T-helper 2 cell (primary cell): ENCODE measurements at regions not wholly inside any gene's neighbourhood (a gene's known extent, or its start where the extent isn't known, plus 50 kb on each side); places are given as distances from the start of the nearest gene placed in this dataset.
"Not testable (repeated sequence)": the region's sequence is repeated elsewhere in the genome, so short reads cannot be mapped to it uniquely, and the experiment has no call there.

Source experiments
- DNase-seq, 5 experiments: peaks; one replicate each; pipeline versions ENCODE4 v3.0.0 to v3.0.0-alpha.2; 2012 to 2022

- DNase-seq = no peak
These were observed 293.1 kb upstream of the LYPLAL1 start for GRCh38 chr1:218880484-218881060.

GRCh38 chr1:218882454-218882853, 291.2 kb upstream of the LYPLAL1 start:
- DNase-seq = no peak

GRCh38 chr1:218886101-218886871, 287.4 kb upstream of the LYPLAL1 start:
- DNase-seq = no peak

- DNase-seq = no peak
These were observed 286.3 kb upstream of the LYPLAL1 start for GRCh38 chr1:218887141-218887925.

- DNase-seq = no peak
These were observed 283.2 kb upstream of the LYPLAL1 start for GRCh38 chr1:218890451-218890850.

GRCh38 chr1:218891577-218891976, 282.1 kb upstream of the LYPLAL1 start:
- no peak for DNase-seq

- DNase-seq = no peak
These were observed 278.6 kb upstream of the LYPLAL1 start for GRCh38 chr1:218895064-218895587.

GRCh38 chr1:218896202-218896601, 277.5 kb upstream of the LYPLAL1 start:
- no peak for DNase-seq

GRCh38 chr1:218898921-218899320, 274.8 kb upstream of the LYPLAL1 start:
- no peak for DNase-seq

- no peak for DNase-seq
These were observed 273.1 kb upstream of the LYPLAL1 start for GRCh38 chr1:218900615-218901014.

- no peak for DNase-seq
These were observed 269.3 kb upstream of the LYPLAL1 start for GRCh38 chr1:218904416-218904815.

- DNase-seq = no peak
These were observed 257.0 kb upstream of the LYPLAL1 start for GRCh38 chr1:218916720-218917119.

GRCh38 chr1:218917656-218918055, 256.0 kb upstream of the LYPLAL1 start:
- DNase-seq = no peak

- no peak for DNase-seq
These were observed 247.9 kb upstream of the LYPLAL1 start for GRCh38 chr1:218925777-218926176.

- DNase-seq = no peak
These were observed 247.0 kb upstream of the LYPLAL1 start for GRCh38 chr1:218926631-218927030.

GRCh38 chr1:218930000-218930399, 243.7 kb upstream of the LYPLAL1 start:
- no peak for DNase-seq

GRCh38 chr1:218930472-218931241, 243.0 kb upstream of the LYPLAL1 start:
- no peak for DNase-seq

- DNase-seq = no peak
These were observed 242.4 kb upstream of the LYPLAL1 start for GRCh38 chr1:218931324-218931723.

GRCh38 chr1:218933513-218933912, 240.2 kb upstream of the LYPLAL1 start:
- no peak for DNase-seq

GRCh38 chr1:218935408-218935807, 238.3 kb upstream of the LYPLAL1 start:
- DNase-seq = not testable (repeated sequence)

GRCh38 chr1:218938259-218938658, 235.4 kb upstream of the LYPLAL1 start:
- no peak for DNase-seq

- no peak for DNase-seq
These were observed 234.6 kb upstream of the LYPLAL1 start for GRCh38 chr1:218939095-218939494.

- DNase-seq = no peak
These were observed 231.2 kb upstream of the LYPLAL1 start for GRCh38 chr1:218942431-218942830.
